Posterior cingulate gyrus (tissue), 11 donors: ENCODE measurements at regions not wholly inside any gene's neighbourhood (a gene's known extent, or its start where the extent isn't known, plus 50 kb on each side); places are given as distances from the start of the nearest gene placed in this dataset.

Experiments
- DNase-seq, 10 donors: peaks; one replicate each; pipeline versions ENCODE4 v3.0.0 to v3.0.0-alpha.2; 2020 to 2021; ENCODE audit warnings: mixed read lengths in 3 of 10
- intact Hi-C: fragments of 100-400 bp; cut with DNase I; formaldehyde crosslinking; loops from one replicate; pipeline ENCODE4 v1.15.1; 2023

GRCh38 chr18:10398571-10398970, 55.9 kb upstream of the APCDD1 start:
- intact Hi-C loops = no loop called here
- DNase-seq = no peak

DNA sequence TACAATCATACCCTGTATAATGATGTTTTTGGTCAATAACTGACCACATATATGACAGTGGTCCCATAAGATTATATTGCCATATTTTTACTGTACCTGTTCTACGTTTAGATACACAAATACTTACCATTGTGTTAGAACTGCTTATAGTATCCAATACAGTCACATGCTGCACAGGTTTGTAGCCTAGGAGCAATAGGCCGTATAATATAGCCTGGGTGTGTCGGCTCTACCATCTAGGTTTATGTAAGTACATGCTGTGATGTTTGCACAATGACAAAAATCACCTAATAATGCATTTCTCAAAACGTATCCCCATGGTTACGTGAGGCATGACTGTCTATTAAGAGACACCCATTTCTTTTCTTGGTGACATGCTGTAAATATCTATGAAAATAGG, 55.0 kb upstream of the APCDD1 start:
- intact Hi-C loops = no loop called here
- no peak for DNase-seq

GRCh38 chr18:10400534-10401307, 53.7 kb upstream of the APCDD1 start:
- DNase-seq = no peak
- intact Hi-C loops = loop anchor here (2.0 to 5.0 kb wide), 3 partner anchors 48 to 118 kb away; partner anchors contain the start of gene APCDD1

GRCh38 chr18:10401521-10401920, 52.9 kb upstream of the APCDD1 start:
- DNase-seq = no peak
- intact Hi-C loops = loop anchor here (2.0 to 5.0 kb wide), 3 partner anchors 49 to 117 kb away; partner anchors contain the start of gene APCDD1

- DNase-seq = no peak
- intact Hi-C loops = loop anchor here (2.0 to 5.0 kb wide), 3 partner anchors 50 to 117 kb away; partner anchors contain the start of gene APCDD1
These were observed 52.5 kb upstream of the APCDD1 start for GRCh38 chr18:10401930-10402329.

DNA sequence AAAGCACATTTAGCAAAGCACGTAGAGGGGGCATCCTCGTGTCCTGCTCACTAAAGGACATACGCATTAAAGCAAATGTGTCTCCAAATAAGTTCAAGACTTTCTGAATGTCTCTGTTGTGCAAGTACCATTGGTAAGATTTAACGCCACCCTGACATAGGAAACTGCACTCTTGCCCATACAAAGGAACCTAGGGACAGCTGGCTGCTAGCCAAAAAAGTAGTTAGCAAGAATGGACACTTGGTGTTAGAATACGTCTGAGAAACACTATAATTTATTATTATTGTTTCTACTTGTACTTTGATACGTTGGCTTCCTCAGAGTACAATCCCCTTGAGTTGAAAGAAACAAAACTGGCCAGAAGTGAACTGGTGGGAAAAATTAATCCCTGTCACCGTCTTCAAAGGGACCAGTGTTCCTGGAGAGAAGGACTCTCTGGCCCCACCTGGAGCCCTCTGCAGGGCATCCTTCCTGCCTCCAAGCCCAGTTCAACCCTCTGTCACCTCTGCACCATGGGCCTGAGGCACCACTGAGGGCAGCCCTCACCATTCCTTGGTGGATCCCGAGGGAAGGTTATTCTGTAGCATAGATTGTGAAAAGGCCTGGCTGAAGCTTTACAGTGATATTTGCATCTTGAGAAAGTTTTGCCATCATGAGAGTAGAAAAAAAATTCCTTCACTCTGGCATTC, 51.4 kb upstream of the APCDD1 start:
- no peak for DNase-seq

GRCh38 chr18:10403708-10404107, 50.7 kb upstream of the APCDD1 start:
- intact Hi-C loops = loop anchor here (5.0 kb wide), 2 partner anchors 49 to 51 kb away; partner anchors contain the start of gene APCDD1
- no peak for DNase-seq

More for the DNA sequence above, 51.4 kb upstream of the APCDD1 start:
- intact Hi-C loops = loop anchor here (5.0 kb wide), 2 partner anchors 49 to 51 kb away; partner anchors contain the start of gene APCDD1

- peak in 3 of 10 donors; percentile 30 to 77 (median 48) for DNase-seq
- intact Hi-C loops = loop anchor here (5.0 kb wide), 2 partner anchors 48 to 52 kb away; partner anchors contain the start of gene APCDD1
These were observed 50.3 kb upstream of the APCDD1 start for GRCh38 chr18:10404168-10404567.
